ENCODE measurements at regions not wholly inside any gene's neighbourhood (a gene's known extent, or its start where the extent isn't known, plus 50 kb on each side); places are given as distances from the start of the nearest gene placed in this dataset.

- TF ChIP-seq CTCF (conservative IDR thresholded peaks at IDR 0.05; ENCODE audit: low read length) (no peak), EZH2phosphoT487 (IDR thresholded peaks at IDR 0.05; ENCODE audit: borderline replicate concordance) (no peak)
Measured at GRCh38 chr9:107547303-107547702, 57.7 kb upstream of the KLF4 start.

Data from Loucy (cell line).